ENCODE measurements at regions not wholly inside any gene's neighbourhood (a gene's known extent, or its start where the extent isn't known, plus 50 kb on each side); places are given as distances from the start of the nearest gene placed in this dataset.
"Not testable (repeated sequence)": the region's sequence is repeated elsewhere in the genome, so short reads cannot be mapped to it uniquely, and the experiment has no call there.

DNA sequence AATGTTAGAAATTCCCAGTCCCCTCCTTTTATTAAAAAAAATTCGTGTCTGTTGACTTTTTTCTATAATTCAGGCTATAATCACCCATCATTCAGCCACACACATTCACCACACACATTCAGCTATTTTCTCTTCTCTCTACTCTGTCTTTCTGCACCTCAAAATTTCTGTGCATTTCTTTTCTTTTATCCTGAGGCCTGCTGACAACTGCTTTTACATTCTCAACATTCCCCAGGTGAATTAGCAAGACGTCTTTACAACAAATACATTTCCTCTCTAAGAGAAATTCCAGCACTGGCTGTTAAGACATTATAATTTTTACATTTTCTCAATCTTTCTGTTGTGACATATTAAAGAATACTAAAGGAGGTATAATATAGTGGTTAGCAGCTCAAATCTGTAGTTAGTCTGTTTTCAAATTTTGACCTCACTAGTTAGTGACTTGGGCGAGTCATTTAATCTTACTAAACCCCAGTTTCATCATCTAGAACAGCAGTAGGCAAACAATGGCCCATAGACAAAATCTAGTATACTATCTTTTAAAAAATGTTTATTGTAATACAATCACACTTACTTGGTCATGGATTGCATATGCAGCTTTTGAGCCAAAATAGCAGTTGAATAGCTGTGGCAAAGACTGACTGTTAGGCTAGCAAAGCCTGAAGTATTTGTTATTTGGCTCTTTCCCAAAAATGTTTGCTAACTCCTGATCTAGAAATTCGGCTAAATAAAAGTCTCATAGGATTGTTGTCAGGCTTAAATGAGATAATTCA is 350.7 kb downstream of the NSUN3 start:
- DNase-seq = no peak

DNA sequence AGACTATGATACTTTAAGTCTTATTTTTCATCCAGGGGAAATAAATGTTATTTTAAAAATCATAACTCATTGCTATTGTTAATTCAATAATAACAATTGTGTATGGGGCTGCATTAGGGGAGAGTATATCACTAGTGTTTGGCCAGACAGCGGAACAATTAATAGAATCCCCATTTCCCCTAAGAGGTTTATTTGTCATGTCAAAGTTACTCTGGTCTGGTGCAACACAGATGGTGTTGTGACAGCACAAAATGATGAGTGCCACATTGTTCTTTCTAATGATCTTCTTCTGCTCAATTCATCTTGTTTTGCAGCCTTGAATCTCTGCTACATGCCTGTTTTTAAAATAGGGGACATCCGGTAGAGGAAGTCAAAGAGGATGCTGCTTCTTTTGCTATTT is 351.6 kb downstream of the NSUN3 start:
- no peak for DNase-seq

DNA sequence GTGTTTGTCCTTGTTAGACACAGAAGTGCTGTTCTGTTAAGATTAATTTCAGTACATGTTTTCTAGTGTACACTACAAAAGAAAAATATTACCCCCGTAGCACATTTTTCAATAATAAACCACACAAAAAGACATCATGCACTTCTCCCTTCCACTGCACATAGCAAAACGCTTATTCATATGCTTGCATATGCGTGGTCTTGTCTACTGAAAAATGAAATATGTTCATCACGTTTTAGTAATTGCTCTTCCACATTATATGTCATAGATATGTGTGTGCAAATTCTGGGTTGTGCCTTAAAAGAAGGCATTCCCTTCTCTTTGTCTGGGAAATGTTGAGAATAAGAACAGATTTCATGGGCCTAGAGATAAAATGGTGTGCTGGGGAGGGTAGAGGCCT is 353.9 kb downstream of the NSUN3 start:
- no peak for DNase-seq

DNA sequence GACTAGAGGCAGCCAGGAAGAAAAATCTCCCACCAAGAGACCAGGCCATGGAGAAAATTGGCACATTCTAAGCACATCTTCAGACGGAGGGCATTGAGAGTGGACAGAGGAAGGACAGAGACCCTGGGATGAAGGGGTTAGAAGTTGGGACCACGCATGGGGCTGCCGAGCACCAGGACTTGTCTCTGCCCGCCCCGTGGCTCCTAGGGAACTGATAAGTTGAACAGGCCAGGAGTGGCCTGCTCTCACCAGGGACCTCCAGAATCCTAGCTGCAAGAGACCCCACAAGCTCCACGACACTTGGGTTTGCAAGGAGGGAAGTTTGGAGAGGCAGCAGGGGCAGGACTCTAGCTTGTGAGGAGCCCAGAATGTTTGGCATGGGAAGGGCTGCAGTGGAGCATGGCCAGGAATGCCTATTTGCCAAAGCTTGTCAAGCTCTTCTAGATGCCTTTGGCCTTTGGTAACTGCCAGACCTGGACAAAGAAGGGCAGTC is 355.1 kb downstream of the NSUN3 start:
- DNase-seq = no peak

DNA sequence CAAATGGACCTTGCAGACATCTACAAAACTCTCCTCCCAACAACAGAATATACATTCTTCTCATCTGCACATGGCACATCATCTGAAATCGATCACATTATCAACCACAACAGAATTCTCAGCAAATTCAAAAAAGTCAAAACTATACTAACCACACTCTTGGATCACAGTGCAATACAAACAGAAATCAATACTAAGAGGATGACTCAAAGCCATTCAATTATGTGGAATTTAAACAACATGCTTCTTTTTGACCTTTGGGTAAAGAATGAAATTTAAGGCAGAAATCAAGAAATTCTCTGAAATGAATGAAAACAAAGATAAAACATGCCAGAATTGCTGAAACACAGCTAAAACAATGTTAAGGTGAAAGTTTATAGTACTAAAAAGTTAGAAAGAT is 358.1 kb downstream of the NSUN3 start:
- no peak for DNase-seq

DNA sequence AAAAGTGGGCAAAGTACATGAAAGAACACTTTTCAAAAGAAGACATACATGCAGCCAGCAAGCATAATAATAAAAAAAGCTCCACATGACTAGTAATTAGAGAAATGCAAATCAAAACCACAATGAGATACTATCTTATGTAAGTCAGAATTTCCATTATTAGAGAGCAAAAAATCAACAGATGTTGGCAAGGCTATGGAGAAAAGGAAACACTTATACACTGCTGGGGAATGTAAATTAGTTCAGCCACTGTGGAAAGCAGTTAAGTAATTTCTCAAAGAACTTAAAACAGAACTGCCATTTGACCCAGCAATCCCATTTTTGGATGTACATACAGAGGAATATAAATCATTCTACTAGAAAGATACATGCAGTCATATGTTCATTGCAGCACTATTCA is 360.7 kb downstream of the NSUN3 start:
- DNase-seq = peak; percentile 72

DNA sequence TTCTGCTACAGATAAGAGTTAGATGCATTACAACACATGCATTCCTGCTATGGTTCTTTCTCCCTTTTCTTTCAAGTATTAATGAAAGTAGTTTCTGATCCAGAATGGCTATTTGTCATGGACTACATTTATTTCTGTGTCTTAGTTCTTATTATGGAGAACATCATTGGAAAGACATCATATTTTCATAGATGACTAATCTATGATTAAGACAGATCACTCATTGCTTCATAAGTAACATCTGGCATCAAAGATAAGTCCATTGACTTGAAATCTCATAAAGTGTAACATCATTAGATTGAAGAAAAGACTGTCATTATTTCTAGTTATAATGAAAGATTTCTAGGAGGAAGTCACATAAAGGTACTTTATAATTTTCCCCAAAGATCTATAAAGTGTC is 366.7 kb downstream of the NSUN3 start:
- no peak for DNase-seq

DNA sequence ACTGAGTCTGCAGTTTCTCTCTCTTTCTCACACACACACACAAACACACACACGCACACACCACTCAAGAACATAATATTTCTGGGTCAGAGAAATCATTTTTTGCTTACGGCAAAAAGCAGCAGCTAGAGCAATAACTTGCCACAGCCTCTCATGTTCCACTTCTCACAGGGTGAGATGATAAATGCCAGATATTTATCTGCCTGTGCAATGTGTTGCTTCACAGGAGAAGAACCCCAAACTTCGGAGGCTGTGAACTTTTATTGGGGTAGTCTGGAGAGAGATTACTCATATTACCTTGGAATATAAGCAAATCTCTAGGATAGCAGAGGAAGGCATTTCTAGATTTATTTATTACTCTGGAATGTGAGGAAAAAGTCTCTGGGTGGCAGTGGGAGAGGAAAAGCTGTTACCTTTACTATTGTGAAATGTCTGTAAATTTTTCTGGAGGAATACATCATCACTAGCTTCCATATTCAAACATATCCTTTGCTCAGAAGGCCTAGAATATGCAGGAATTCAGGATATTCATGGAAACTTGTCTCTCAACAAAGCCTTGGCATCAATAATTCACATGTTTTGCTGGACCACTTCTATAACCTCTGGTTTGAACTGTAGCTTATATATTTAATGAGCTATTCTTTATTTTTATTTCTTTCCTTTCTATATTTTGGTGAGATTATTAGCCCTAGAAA is 369.2 kb downstream of the NSUN3 start:
- no peak for DNase-seq

DNA sequence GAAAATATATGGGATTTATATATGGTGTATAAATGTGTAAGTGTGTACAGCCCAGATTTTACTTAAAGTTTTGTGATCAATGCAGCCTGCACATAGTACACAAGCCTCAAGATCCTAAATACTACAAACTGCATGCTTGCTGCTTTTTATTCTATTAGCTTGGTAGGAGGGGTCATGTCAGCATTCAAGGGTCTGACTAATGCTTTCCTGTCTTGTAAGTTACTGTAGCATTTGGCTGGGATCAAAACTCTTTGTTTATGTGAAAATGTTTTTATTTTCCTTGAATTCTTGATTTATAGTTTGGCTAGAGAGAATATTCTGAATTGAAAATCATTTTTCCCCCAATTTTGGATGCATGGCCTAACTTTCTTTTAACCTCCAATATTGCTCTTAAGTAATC is 370.9 kb downstream of the NSUN3 start:
- DNase-seq = no peak

DNA sequence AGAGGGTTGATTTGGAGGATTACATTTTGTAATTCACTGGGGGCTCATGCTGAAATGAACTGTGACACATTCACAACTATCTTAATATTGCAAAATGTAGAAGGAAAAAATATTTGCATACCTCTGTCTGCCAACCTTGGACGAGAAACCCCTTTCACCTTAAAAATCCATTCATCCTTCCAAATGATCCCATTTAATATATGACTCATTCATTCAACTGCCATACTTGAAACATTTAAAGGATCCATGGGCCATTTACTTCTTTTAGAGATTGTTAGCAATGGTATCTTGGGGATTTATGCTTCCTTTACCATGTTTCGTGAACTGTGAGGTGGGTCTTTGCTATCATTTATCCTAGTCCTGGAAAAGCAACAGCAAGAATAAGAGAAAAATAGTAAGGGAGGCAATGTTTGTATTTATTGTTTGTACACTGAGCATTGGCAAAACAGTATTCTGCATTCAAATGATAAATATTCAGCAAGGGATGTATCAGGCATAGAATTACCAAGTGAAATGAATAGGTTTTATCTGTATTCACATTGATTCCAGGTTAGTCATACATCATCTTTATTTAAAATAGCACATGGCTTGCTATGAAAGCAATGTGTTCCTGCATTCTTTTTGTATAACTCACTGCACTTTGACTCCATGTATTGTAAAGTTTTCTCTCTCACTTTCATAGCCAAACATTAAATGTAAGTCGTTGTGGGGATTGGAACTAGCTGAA is 378.1 kb downstream of the NSUN3 start:
- no peak for DNase-seq

DNA sequence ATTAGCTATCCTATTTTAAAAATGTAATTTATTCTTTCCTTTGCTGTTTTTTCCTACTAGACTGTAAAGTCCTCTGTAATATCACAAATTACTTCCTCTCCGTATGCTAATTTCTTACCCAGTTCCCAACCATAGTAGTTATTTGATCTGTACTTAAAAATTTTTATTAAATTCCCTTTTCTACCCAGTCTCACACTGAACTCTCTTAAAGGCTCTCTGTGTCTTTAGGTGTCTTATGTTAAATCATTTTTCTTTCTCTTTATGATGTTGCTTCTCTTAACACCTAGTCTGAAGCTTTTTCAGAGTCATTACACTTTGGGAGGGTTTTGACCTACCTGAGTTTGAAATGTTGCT is 378.6 kb downstream of the NSUN3 start:
- no peak for DNase-seq

DNA sequence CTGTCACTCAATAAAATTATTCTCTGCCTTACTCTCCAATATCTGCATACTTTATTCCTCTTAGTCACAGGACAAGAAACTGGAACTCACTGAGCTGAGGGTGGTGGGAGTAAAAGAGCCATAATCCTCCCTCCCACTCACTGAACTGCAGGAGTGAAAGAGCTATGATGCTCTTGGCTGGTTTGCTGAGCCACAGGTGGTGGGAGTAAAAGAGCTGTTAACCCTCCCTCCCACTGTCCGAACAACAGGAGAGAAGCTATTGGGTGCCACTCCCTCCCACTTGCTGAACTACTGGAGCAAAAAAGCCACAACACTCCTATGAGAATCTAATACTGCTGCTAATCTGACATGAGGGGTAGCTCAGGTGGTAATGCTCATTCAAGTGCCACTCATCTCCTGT is 391.0 kb downstream of the NSUN3 start:
- DNase-seq = no peak

DNA sequence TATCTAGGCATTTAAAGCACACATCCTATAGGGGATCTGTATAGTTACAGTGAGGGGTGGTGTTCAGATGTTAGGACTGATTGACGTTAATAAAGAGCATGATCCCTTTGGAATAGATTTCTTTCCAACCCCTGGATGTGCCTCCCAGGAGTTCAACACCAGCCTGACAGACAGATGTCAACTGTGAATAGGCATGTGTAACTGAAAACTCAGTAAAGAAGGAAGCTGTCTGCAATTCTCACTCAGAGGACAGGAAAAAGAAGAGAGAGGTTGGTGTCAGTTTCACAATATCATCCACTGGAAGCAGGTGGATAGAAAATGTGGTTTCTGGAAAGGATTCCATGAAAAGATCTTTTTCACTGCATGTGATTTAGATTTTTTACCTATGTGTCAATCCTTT is 396.3 kb downstream of the NSUN3 start:
- no peak for DNase-seq

DNA sequence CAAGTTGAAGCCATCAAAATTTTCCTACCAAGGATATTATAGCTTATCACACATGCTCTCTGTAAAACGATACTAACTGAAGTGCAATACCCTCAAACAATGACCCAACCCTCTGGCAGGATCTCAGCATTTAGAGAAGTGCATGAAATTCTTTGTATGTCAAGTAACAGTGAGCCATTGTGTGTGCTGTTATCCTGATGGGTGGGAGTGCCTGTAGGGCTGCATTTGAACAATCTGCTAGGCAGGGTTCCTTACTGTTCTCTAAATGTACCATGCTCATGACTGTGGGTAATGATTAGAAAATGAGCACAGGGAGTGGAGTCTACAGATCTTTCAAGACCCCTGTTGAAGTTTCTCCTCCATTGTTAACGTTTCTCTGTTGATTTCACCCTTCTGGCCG is 398.1 kb downstream of the NSUN3 start:
- DNase-seq = no peak

DNA sequence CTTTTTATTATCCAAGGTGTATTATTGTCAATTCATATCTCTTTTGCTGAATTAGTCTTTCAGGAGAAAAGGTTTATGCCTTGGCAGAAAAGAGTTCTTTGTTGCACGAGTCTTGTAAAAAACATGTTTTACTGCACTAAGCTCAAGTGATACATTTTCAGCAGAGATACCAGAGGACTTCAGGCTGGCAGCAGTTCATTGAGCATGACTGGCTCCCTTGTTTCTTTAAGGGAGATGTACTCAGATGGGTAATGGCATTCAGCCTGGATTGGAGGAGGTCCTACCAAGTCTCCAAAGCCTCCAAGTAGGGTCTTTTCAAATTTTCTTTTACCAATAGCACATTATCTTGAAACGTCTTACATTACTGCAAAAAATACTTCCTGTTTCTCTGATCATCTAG is 400.1 kb downstream of the NSUN3 start:
- no peak for DNase-seq

DNA sequence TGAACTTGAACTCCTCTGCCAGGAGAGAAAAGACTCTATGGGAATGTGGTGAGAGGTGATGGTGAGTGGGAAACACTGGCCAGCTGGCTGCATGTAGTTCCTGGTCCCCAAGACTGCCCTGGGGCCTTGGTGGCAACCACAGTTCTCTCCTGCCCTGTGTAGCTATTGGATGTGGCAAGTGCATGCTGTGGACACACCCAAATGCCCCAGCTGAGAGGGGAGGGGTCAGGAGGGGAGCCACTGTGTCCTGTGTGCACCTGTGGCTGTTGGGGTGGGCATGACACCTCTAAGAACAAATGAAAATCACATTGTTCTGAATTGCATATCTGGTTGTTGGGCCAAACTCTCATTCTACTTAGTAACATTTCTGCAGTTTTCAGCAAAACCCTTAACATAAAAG is 409.6 kb downstream of the NSUN3 start:
- DNase-seq = no peak

DNA sequence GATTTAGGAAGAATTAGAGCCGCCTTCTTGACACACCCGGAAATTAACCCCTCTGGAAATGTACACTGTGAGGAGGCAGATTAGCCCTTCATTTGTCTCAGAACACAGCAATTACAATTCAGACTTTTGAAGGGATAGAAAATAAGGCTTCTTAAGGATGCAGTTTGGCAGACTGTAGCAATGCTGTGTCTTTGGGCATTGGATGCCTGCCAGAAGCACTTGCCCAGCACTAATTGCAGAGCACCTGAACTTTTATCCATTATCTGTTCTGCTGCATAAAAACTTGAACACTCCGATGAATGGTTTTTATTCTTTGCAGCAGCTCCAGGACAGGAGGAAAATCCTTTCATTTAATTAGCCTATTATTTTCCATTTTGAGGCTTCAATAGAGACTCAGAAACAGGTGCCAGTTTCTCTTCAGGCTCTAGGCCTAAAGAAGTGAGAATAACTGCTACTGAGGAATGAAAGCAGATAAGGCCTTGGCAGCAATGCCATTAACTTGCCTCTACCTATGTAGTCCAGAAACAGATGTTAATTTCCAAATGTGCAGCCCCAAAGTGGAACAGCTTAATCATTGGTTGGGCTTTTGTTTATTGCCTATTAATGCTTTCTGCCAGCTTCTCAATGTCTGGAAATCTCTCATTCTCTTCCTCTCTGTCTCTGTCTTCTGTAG is 418.5 kb downstream of the NSUN3 start:
- no peak for DNase-seq

DNA sequence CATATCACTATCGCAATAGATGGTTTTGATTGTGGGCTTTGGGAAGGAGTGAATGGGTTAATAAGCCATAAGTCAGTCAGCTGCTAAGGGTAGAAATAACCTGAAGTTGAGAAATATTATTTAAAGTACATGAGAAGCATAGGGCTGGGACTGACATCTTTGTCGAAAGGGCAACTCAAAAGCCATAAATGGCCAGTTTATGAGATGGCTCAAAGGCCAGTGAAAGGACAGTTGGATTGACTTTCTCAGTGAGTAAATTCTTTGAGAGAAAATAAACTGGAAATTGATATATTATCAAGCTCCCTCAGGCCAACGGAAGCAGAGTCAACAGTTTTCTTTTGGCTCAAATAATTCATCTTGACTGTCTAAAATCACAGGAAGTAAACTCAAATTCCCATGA is 419.8 kb downstream of the NSUN3 start:
- no peak for DNase-seq

DNA sequence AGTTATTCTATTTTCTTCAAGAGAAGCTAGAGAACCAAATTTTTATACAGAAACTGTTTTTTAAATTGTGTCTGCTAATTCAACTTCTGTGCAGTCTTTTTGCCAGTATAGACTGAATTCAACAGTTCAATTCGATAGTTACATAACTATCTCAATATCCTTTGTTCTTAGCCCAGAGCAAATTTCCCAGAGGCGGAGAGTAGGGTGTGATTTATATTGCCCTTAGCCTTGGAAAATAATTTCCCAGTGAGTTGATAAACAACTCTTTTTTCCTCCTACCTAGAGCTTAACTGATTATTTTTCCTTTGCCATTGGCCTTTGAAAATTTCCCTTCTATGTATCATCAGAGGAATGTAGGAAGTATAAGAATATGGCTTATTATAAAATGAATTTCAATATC is 420.5 kb downstream of the NSUN3 start:
- DNase-seq = no peak

DNA sequence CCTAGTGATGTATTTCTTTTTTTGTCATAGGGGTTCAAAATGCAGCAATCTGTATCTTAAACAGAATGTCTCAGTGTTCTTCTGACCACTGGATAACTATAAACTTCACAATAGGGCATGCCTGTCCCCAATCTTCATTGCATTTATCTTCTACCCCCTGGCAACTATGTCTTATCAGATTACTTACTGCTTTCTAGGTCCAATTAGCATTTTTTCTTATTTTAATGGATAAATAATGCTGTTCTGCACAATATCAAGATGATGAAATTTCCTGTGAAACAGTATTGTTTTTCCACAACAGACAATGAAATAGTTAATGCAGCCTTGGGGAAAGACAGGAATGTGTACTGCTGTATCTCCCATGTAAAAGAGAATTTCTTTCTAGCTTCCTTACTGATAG is 432.1 kb downstream of the NSUN3 start:
- DNase-seq = no peak

DNA sequence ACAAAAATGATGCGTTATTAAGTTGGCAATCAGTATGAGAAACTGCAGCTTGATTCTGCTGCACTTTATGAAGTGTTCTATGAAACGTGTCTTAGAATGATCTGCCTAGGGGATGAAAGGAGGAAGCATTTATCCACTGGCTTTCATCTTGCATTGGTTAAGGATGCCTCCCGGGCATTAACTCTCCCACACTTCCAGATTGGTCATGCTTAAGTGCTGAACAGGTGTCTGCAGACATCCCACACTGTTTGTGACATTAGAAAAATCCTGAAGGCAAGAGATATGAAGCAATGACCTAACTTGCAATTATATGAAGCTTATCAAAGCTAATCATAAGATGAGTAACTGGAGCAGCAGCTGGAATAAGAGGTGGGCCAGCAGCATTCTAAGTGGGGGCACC is 437.3 kb downstream of the NSUN3 start:
- DNase-seq = no peak

DNA sequence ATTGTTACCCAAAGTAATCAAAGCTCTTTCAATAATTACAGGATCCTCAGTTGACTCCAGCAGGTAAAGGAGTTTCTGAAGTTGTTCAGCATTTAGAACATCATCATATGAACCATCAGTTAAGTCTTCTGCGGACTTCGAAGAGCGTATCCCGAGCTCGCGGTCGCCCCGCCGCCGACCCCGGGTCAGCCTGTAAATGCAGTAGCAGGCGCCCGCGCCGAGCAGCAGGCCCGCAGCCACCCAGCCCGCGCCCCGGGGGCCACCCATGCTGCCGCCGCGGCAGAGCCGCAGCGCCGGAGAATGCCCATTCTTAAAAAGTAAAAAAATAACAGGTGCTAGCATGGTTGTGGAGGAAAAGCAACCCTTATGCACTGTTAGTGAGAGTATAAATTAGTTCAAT is 444.5 kb downstream of the NSUN3 start:
- not testable (repeated sequence) for DNase-seq

DNA sequence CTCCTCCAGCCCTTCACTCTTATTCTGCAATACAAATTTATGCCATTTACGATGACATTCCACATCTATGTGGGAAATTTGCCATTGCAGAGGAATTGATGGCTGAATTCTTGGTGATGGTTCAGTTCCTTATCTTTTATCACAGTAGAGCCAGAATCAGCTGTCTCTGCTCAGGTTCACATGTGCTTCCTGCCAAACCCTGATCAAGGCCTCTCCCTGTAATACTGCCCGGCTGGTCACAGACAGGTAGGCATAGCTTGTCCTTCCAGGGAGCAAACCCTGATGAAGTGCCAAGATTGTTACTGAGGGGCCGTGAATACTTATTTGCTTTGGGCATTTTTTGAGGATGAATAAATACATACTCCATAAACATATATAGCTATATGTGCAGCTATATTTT is 450.0 kb downstream of the NSUN3 start:
- DNase-seq = no peak

DNA sequence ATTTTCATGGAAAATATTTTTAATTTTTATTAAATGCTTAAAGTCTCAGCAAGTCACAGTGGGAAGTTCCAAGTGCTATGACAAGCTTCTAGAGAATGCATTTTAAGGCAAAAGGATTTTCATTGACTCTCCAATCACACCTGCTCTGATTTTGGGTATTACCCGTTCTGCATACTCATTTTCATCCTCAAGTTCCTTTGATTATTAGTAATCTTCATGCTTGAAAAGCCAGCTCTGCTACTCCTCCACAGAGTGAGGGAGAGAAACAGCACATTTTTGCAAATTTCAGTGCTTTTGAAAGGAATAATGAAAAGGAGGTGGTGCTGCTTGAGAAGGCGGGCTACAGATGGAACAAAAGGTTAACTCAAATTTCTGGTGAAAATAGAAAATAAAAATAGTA is 450.7 kb downstream of the NSUN3 start:
- no peak for DNase-seq
